GM19351 (cell line): ENCODE measurements at regions not wholly inside any gene's neighbourhood (a gene's known extent, or its start where the extent isn't known, plus 50 kb on each side); places are given as distances from the start of the nearest gene placed in this dataset.
"Not testable (repeated sequence)": the region's sequence is repeated elsewhere in the genome, so short reads cannot be mapped to it uniquely, and the experiment has no call there.

Experiments used
- ATAC-seq: cut with Tn5 transposase; IDR thresholded peaks from one replicate; pipeline ENCODE4 v1.9.1; 2021; ENCODE audit warnings: mild to moderate bottlenecking, moderate library complexity; ENCODE audit not compliant: unreplicated experiment

DNA sequence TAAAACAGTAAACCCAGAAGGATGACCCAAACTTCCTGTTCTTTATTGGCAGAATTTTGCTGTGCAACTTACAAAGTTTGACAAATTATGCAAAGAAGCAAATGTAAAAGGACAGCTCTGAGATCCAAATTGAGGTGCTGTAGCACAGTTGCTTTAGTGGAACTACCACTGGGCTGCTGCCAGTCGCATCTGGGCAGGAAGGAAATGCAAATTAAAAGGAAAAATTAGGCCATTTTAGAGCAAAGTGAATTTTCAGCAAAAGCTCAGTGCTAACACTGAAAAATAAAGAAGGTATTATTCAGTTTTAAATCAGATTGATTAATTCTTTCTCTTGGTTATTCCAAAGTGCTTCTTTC, 104.5 kb downstream of the ZMAT3 start:
- ATAC-seq = peak; percentile 28

DNA sequence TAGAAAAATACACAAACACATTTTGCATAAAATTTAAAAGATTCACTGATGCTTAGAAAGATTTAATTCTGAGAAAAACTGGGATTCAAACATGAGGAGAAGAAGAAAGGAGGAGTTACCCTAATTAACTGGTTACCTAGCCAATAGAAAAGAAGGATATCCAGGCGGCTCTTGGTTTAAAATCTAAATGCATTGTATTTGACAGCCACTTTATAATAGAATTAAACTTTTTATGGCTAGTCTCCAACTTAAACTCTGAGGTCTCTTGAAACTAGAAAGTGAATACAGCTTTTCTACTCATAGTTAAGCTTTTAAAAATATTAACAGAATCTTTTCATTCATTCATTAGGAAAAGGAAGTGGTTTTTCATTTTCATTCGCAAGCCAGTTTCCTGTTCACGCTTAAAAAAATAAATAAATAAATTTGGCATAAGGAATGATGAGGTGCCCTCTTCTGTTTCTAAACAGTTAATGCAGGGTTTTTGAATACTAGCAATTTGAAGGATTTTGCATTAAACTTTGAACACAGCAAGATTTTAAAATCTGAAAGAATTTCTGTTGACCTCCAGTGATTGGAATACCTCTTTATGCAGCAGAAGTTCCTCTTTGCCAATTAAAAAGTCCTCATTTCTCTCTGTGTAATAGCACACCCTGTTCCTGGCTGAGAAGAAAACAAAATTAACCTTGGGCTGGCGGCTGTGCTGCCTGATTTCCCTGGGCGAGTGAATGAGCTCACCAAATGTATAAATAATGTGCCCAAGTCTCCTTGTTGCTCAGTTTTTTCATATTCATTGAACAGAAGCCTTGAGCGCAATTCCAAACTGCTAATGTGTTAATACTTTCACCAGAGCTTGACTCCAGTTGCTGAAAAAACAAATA, 105.1 kb downstream of the ZMAT3 start:
- peak; percentile 25 for ATAC-seq

DNA sequence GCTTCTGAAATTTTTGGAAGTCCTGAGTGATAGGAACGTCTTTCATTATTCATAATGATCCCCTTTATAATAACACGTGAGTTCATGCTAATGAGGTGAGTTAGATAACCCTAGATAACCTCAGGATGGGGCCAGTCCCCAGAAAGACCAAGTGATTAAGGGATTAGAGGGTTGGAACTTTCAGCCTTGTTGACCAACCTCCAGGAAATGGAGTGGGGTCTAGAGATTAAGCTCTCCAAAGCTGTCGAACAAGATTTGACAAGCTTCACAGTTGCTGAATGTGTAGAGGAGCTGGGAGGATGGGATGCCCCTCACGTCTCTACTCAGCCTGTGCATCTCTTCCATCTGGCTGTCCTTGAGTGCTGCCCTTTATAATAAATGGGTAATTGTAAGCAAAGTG, 107.1 kb downstream of the ZMAT3 start:
- ATAC-seq = no peak

DNA sequence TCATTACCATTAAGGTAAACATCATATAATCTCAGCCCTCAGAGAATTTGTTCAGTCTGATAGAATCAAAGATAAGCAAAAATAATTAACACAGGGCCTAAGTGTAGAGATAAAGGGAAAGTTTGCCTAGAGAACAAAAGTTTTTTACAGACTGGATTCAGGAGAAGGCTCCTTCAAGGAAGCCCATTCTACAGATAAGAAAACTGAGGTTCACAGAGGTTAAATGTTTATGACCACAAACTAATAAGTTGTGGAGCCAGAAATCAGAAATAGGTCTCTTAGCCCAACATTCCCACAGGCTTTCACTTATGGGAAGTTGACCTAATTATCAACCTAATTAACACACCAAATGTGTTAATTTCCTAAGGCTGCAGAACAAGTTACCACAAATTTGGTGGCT, 110.7 kb downstream of the ZMAT3 start:
- no peak for ATAC-seq

DNA sequence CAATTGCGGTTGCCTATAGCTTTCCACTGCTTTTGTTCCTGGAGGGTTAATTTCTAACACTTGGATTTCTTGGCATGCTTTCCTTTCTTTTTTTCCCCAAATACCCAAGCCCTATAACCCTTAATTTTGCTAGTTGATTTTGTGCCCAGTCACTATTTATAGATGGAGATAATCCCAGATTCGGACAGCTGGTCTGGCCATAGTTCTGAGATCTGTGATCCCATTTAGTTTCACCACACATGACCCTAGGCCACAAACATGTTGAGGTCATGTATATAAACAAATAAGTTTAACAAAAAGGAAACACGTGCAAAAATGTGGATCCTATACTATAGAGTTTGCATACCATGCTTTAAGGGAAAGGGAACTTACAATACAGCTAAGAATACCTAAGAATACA, 111.4 kb downstream of the ZMAT3 start:
- ATAC-seq = no peak

DNA sequence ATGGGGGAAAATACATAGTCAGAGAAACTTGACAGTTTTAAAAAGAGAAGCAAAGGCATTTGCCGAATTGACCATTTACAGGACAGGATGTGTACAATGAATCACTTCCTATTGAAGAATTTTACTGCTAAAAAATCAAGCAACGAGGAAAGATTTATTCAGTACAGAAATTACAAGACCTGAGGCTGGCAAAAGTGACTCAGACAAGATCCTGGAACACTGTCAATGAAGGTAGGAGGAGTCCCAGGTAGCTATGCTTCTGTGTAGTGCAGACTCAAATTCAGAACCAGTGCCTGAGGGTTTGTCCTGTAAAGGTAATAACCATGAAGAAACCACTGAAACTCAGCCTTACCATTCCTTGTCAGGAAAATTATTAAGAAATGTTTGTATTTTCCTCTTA, 120.9 kb downstream of the ZMAT3 start:
- no peak for ATAC-seq

DNA sequence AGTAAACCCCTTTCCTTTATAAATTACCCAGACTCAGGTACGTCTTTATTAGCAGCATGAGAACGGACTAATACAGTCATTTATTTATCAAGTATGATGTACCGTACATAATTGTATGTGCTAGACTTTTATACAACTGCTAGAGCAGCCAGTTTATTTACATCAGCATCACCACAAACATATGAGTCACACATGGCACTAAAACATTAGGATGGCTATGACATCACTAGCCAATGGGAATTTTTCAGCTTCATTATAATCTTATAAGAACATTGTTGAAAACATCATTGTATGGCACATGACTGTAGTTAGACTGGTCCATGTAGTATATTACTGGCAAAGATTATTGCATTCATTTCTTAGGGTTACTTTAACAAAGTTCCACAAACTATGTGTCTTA, 121.7 kb downstream of the ZMAT3 start:
- no peak for ATAC-seq

DNA sequence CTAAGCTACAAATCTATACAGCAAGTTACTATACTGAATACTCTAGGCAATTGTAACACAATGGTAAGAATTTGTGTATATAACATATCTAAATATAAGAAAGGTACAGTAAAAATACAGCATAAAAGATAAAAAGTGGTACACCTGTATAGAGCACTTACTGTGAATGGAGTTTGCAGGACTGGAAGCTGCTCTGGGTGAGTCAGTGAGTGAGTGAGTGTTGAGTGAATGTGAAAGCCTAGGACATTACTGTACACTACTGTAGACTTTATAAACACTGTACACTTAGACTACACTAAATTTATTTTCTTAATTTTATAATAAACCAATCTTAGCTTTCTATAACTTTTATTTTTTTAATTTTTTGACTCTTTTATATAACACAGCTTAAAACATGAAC, 123.1 kb downstream of the ZMAT3 start:
- no peak for ATAC-seq

DNA sequence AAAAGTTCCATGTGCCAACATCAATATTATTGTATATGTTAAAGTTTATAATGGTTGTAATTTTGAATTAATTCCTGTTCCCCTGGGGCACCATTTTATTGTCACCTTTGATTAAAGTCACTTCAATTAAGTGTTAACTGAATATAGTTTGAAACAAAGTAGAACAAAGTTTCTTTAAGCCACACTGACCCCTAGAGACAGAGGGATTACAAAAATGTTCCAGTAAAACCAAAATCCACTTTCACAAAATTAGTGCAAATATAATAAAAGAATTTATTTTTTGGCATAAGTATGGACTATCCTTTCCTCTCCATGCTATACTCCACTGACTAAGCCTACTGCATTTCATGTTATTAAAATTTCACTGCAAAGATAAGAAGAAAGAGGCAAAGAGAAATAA, 123.9 kb downstream of the ZMAT3 start:
- ATAC-seq = no peak

DNA sequence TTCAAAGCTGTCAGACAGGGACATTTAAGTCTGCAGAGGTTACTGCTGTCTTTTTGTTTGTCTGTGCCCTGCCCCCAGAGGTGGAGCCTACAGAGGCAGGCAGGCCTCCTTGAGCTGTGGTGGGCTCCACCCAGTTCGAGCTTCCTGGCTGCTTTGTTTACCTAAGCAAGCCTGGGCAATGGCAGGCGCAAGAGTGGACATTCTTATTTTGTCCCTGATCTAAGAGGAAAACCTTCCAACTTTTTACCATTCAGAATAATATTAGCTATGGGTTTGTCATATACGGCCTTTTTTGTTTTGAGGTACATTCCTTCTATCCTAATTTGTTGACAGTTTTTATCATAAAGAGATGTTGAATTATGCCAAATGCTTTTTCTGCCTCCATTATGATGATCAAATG, 129.3 kb downstream of the ZMAT3 start:
- ATAC-seq = not testable (repeated sequence)

DNA sequence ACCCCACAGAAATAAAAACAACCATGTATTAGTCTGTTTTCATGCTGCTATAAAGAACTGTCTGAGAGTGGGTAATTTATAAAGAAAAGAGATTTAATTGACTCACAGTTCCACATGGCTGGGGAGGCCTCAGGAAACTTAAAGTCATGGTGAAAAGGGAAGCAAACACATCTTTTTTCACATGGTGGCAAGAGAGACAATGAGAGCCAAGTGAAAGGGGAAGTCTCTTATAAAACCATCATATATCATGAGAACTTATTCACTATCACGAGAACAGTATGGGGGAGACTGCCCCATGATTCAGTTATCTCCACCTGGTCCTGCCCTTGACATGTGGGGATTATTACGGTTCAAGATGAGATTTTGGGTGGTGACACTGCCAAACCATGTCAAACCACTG, 141.5 kb downstream of the ZMAT3 start:
- ATAC-seq = no peak

DNA sequence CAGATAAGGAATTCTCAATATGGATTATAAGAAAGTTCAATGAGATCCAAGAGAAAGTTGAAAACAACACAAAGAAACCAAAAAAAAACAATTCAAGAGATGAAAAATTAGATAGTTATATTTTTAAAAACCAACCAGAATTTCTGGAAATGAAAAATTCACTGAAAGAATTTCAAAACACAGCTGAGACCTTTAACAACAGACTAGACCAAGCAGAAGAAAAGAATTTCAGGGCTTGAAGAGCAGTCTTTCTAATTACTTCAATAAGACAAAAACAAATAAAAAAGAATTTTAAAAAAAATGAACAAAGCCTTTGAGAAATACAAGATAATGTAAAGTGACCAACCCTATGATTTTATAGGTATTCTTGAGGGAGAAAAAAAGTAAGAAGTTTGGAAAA, 155.4 kb downstream of the ZMAT3 start:
- ATAC-seq = no peak

DNA sequence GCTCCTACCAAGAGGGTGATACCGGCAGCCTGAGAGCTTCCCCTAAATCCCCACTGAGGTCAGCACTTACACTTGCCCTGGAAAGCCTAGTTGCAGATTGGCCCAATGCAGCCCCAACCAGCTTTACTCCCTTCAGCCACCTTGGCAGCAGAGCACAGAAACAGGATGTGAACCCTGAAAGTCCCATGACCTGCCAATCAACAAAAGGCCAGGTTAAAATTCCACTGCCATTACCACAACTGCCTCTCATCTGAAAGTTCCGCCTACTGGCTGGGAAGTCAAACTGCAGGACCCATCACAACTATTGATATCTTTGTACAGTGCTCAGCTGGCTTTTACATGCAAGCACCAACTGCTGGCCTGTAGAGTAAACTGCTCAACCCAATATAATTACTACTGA, 156.2 kb downstream of the ZMAT3 start:
- no peak for ATAC-seq

DNA sequence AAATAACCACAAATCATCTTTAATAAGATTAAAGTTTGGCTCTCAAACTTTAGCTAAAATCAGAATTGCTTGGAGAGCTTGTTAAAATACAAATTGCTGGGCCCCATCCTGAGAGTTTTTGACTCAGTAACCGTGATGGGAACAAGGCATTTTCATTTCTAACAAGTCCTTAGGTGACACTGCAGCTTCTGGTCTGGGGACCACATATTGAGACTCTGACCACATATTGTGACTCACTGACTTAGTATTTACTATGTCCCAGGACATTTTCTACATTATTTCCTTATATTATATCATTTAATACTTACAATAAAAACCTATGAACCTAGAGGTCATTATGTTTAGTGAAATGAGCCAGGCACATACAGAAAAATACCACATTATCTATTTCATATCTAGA, 164.5 kb downstream of the ZMAT3 start:
- no peak for ATAC-seq

DNA sequence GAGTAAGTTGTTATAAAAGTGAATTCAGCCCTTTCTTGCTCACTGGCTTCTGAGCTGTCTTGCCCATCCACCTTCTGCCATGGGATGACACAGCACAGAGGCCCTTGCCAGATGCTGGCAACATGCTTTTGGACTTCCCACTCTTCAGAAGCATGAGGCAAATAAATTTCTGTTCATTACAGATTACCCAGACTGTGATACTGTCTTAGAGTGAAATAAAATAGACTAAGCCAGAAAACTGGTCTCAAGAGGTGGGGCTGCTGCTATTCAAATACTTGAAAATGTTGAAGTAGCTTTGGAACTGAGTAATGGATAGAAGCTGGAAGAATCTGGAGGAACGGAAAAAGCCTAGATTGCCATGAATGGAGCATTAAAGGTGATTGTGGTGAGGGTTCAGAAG, 170.4 kb downstream of the ZMAT3 start:
- no peak for ATAC-seq

DNA sequence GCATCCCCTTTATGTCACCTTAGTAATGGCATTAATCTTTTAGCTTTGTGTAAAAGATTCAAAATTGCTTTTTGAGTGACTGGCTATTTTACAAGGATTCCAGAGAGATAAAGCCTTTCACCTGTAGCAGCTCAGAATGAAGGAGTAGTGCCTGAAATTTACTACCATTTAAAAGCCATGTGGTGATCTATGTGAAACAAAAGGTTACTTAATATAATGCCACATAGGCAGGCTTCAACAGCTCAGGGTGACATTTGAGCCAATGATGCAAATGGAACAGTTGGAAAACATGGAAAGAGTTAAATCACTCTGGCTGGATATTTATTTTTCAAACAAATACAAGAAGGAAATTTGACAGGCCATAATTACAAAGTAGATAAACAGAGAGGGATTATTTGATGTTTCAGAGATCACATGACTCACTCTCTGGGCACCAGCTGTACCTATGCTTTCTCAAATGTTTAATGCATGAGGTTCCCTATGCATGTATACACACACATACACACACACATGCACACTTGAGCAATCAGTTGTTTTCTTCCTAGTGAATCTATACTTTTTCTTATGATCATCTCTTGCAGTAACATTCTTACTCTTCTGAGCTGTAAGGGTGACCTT, 171.5 kb downstream of the ZMAT3 start:
- ATAC-seq = no peak

DNA sequence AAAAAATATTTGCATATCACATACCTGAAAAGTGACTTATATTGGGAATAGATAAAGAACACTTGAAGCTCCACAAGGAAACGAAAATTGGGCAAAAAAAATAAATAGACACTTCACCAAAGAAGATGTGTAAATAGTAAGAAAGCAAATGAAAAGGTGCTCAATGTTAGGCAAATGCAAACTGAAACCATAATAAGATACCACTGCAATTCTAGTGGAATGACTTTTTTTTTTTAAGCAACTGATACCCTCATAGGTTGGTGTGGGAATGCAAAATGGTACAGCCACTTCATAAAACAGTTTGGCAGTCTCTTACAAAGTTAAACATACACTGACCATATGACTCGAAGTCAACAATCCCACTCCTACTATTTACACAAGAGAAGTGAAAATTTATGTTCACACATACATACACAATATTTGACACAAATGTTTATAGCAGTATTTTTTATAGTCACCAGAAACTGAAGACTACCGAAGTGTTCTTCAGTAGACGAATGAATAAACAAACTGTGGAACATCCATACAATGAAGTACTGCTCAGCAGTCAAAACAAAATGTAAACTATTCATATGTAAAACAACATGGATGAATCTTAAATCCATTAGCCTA, 176.3 kb downstream of the ZMAT3 start:
- ATAC-seq = no peak
